Karpas-422 (cell line): ENCODE measurements at regions not wholly inside any gene's neighbourhood (a gene's known extent, or its start where the extent isn't known, plus 50 kb on each side); places are given as distances from the start of the nearest gene placed in this dataset. TPM values are rescaled to one million over a fixed set of nuclear protein-coding genes. Genes with fewer than 3 reads are reported as not detected.

Experiments used
- DNase-seq: peaks from one replicate; pipeline ENCODE4 v3.0.0-alpha.2; 2015
- H2AFZ ChIP-seq: fragments of 200-600 bp; sonication (generic); 2 replicates; pipeline ENCODE4 v1.6.1; 2014; ENCODE audit warnings: antibody characterized with exemption, low read length, mixed read lengths
- H3K27ac ChIP-seq: fragments of 200-600 bp; sonication (generic); 2 replicates; pipeline ENCODE4 v1.5.1; 2014; ENCODE audit warnings: mild to moderate bottlenecking, low read length, moderate library complexity
- H3K27me3 ChIP-seq: fragments of 200-600 bp; sonication (generic); 2 replicates; pipeline ENCODE4 v1.6.1; 2014; ENCODE audit warnings: low read length, mixed read lengths
- H3K36me3 ChIP-seq: fragments of 200-600 bp; sonication (generic); 2 replicates; pipeline ENCODE4 v1.6.1; 2014; ENCODE audit warnings: low read length, mixed read lengths; ENCODE audit not compliant: insufficient read depth
- H3K4me1 ChIP-seq: fragments of 200-600 bp; sonication (generic); 2 replicates; pipeline ENCODE4 v1.6.1; 2014; ENCODE audit warnings: mild to moderate bottlenecking, low read length, mixed read lengths
- H3K4me2 ChIP-seq: fragments of 200-600 bp; sonication (generic); 2 replicates; pipeline ENCODE4 v1.6.1; 2014; ENCODE audit warnings: low read length, low read depth, mild to moderate bottlenecking; ENCODE audit not compliant: poor library complexity, severe bottlenecking
- H3K4me3 ChIP-seq: fragments of 200-600 bp; sonication (generic); 2 replicates; pipeline ENCODE4 v1.5.1; 2014; ENCODE audit warnings: mild to moderate bottlenecking, antibody characterized with exemption, low read length, mixed read lengths
- H3K79me2 ChIP-seq: fragments of 200-600 bp; sonication (generic); 2 replicates; pipeline ENCODE4 v1.6.1; 2014; ENCODE audit warnings: mild to moderate bottlenecking, low read length, mixed read lengths
- H3K9ac ChIP-seq: fragments of 200-600 bp; sonication (generic); 2 replicates; pipeline ENCODE4 v1.6.0; 2014; ENCODE audit warnings: low read length
- H3K9me2 ChIP-seq: fragments of 200-600 bp; sonication (generic), shearing (Covaris generic); replicated peaks from 2 replicates; pipeline ENCODE4 v1.6.0; 2014; ENCODE audit warnings: mild to moderate bottlenecking, low read length, moderate library complexity; ENCODE audit not compliant: insufficient read depth
- H3K9me3 ChIP-seq: fragments of 300-700, 200-600 bp; sonication (generic); 2 replicates; pipeline ENCODE4 v1.6.1; 2014; ENCODE audit warnings: low read length, mixed read lengths
- H4K20me1 ChIP-seq: fragments of 200-600 bp; sonication (generic); 2 replicates; pipeline ENCODE4 v1.6.1; 2014; ENCODE audit warnings: mild to moderate bottlenecking, antibody characterized with exemption, low read length, low read depth; ENCODE audit not compliant: insufficient read depth
- small RNA-seq: library from RNA; depleted of rRNA; stranded (forward); fragments of <200 nt; gene quantifications from one replicate; pipeline ENCODE3, GENCODE V24; 2014

DNA sequence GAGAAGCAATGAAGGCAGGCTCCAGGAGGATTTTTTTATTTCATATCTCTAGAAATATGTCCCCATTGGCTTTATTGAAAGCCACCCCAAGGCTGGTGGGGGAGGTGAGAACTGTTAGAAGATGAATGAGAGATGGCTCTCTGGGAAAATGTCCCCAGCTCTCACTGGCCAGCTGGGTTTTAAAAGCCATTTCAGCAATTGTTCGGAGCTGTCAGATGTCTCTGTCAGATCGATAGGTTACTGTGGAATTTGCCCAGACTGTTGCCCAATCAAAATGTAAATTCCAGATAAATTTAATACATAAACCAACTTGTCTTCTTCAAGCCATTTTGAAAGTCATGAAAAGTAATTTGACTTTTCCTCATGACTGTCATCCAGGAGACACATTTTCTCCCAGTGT, 67.0 kb upstream of the BRINP1 start:
- H3K4me2 ChIP-seq, result no peak overlapping the region
- no peaks in the 10 kb centered on the region for H3K9me3 ChIP-seq
- H3K27me3 ChIP-seq, result no peaks in the 10 kb centered on the region
- no peak overlapping the region for H2AFZ ChIP-seq
- H3K36me3 ChIP-seq, result no peaks in the 10 kb centered on the region
- no peaks in the 10 kb centered on the region; the same call in 1 of the 2 replicates for H3K9me2 ChIP-seq
- H4K20me1 ChIP-seq, result no peaks in the 10 kb centered on the region
- no peak overlapping the region for H3K9ac ChIP-seq
- H3K4me1 ChIP-seq, result no peaks in the 10 kb centered on the region
- no peak for DNase-seq
- H3K4me3 ChIP-seq, result no peak overlapping the region
- H3K79me2 ChIP-seq, result no peaks in the 10 kb centered on the region
- H3K27ac ChIP-seq, result no peak overlapping the region

DNA sequence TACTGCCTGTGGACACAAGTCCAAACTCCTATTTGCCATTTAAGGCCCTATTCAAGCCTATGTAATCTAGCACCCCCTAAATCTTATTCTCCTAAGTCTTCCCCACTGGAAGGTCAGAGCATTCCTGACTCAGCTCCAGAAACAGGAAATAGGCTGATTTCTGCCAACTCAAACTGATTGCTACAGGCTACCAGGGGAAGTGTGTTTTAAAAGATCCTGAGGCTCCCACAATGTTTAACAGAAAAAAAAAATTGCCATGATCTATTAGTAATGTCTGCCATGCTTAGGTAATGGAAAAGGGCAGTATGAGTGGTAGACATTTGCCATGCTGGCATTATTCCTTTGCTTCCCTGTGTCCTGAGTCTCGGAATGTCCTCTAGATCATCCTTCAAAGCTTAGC, 65.8 kb upstream of the BRINP1 start:
- no peak overlapping the region for H3K4me2 ChIP-seq
- H3K27me3 ChIP-seq, result no peaks in the 10 kb centered on the region
- no peak overlapping the region for H2AFZ ChIP-seq
- no peaks in the 10 kb centered on the region for H3K4me1 ChIP-seq
- H3K4me3 ChIP-seq, result no peak overlapping the region
- no peak overlapping the region for H3K27ac ChIP-seq
- no peaks in the 10 kb centered on the region for H3K36me3 ChIP-seq
- no peaks in the 10 kb centered on the region; the same call in 1 of the 2 replicates for H3K9me2 ChIP-seq
- no peaks in the 10 kb centered on the region for H3K79me2 ChIP-seq
- no peak overlapping the region for H3K9ac ChIP-seq
- no peaks in the 10 kb centered on the region for H4K20me1 ChIP-seq
- no peaks in the 10 kb centered on the region for H3K9me3 ChIP-seq
- no peak for DNase-seq

DNA sequence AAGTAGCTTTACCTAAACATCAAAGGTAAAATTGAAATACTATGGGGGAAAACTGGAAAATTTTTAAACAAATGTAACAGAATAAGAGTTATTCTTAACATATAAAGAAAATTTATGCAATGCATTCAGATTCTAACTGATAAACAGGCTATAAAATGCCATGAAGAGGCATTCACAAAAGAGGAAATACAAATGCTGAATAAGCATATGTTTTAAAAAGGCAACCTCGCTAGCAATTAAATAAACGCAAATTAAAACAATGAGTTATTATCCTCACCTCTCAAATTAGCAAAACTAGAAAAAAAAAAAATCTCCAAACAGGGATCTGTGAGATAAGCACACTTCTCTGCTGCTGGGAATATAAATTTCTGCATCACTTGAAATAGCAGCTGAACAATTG, 63.2 kb upstream of the BRINP1 start:
- no peak for DNase-seq
- H4K20me1 ChIP-seq, result no peaks in the 10 kb centered on the region
- H3K9me3 ChIP-seq, result no peaks in the 10 kb centered on the region
- no peak overlapping the region for H2AFZ ChIP-seq
- H3K4me2 ChIP-seq, result no peak overlapping the region
- H3K9ac ChIP-seq, result no peak overlapping the region
- no peaks in the 10 kb centered on the region for H3K9me2 ChIP-seq
- no peaks in the 10 kb centered on the region for H3K27me3 ChIP-seq
- H3K79me2 ChIP-seq, result no peaks in the 10 kb centered on the region
- H3K4me3 ChIP-seq, result no peak overlapping the region
- H3K4me1 ChIP-seq, result no peaks in the 10 kb centered on the region
- H3K27ac ChIP-seq, result no peak overlapping the region
- H3K36me3 ChIP-seq, result no peaks in the 10 kb centered on the region

DNA sequence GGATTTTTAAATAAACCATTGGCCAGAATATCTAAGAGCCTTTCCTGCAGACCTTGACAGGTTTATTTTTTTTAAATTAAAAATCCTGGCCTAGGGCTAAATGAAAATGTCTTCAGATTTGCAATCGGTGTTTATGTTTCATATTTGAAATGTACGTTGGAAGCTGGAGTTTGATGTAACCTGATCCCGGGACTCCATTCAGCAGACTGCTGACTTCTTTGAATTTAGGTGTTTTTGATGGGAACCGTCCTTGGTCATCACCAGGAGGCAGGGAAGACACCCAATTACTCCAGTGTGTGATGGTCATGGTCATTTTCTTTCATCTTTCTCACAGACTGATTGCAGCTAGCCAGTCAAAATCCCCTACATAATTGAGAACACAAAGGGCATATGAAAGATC, 60.1 kb upstream of the BRINP1 start:
- Histone ChIP-seq H4K20me1 (no peaks in the 10 kb centered on the region), H3K27me3 (no peaks in the 10 kb centered on the region), H2AFZ (no peak overlapping the region), H3K9me3 (no peaks in the 10 kb centered on the region), H3K36me3 (no peaks in the 10 kb centered on the region), H3K9me2 (no peaks in the 10 kb centered on the region), H3K9ac (no peak overlapping the region), H3K4me2 (no peak overlapping the region), H3K4me3 (no peak overlapping the region), H3K79me2 (no peaks in the 10 kb centered on the region), H3K27ac (no peak overlapping the region), H3K4me1 (no peaks in the 10 kb centered on the region)
- DNase-seq, result no peak

DNA sequence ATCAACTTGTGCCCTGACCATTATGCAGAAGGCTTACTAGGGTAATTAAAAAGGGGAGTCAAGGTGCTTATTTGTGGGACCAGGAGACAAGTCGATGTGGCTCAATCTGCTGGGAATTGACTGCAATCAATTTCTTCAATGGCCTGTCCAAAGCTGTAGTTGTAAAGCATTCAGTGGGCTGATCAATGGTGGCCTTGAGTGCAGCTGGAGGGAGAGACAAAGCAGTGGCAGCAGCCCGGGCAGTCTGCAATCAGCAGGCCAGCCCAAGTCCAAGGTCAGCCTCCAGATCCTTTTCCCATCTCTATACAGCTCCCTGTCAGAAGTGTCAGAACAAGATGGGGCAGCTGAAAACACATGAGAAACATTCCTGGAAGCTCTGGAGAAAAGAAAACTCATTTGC, 51.0 kb upstream of the BRINP1 start:
- Histone ChIP-seq H3K27ac (no peak overlapping the region), H3K36me3 (no peaks in the 10 kb centered on the region), H3K9me3 (no peaks in the 10 kb centered on the region), H4K20me1 (no peaks in the 10 kb centered on the region), H3K27me3 (no peaks in the 10 kb centered on the region), H3K9me2 (no peaks in the 10 kb centered on the region; the same call in 1 of the 2 replicates), H3K79me2 (no peaks in the 10 kb centered on the region), H3K9ac (no peak overlapping the region), H3K4me2 (no peak overlapping the region), H3K4me1 (no peaks in the 10 kb centered on the region), H2AFZ (no peak overlapping the region), H3K4me3 (no peak overlapping the region)
- no peak for DNase-seq

Small RNA genes lying in the stretch of these regions (small RNA-seq; reads per million reads assigned to genes)
- not detected for gene MIR147A
